Body of pancreas (tissue), 4 donors: ENCODE measurements at regions not wholly inside any gene's neighbourhood (a gene's known extent, or its start where the extent isn't known, plus 50 kb on each side); places are given as distances from the start of the nearest gene placed in this dataset.
"Not testable (repeated sequence)": the region's sequence is repeated elsewhere in the genome, so short reads cannot be mapped to it uniquely, and the experiment has no call there.

Experiments
- ATAC-seq: fragments of 150-250 bp; one replicate; pipeline ENCODE4 v1.9.1; 2016
- DNase-seq, 4 donors: peaks; one replicate each; pipeline ENCODE4 v3.0.0-alpha.2; 2019
- H3K27ac ChIP-seq, 4 donors: fragments of 200-600 bp; sonication (generic); 1 replicate in 3 of 4; 2 replicates in 1 of 4; pipeline versions ENCODE4 v1.5.1 to v1.6.1; 2016 to 2019; ENCODE audit warnings: mild to moderate bottlenecking in 1 of 4, mixed read lengths in 1 of 4, moderate library complexity in 1 of 4
- H3K27me3 ChIP-seq, 2 donors: fragments of 200-600 bp; sonication (generic); one replicate each; pipeline ENCODE4 v1.6.0; 2016; ENCODE audit warnings: mild to moderate bottlenecking in 1 of 2
- H3K36me3 ChIP-seq, 2 donors: fragments of 200-600 bp; sonication (generic); replicated peaks in 1 of 2; 2 replicates each; pipeline ENCODE4 v1.5.1; 2016; ENCODE audit warnings: low read depth in 2 of 2; ENCODE audit not compliant: insufficient read depth in 1 of 2
- H3K4me1 ChIP-seq: fragments of 200-600 bp; sonication (generic); one replicate; pipeline ENCODE4 v1.6.0; 2016
- H3K4me3 ChIP-seq, 2 donors: fragments of 200-600 bp; sonication (generic); 1 replicate in 1 of 2; 2 replicates in 1 of 2; pipeline ENCODE4 v1.5.1; 2016 to 2019
- H3K9me3 ChIP-seq, 3 donors: fragments of 200-600 bp; sonication (generic); 1 replicate in 2 of 3; 2 replicates in 1 of 3; pipeline ENCODE4 v1.5.1; 2016
- POLR2A ChIP-seq, 3 donors: fragments of 450-650 bp; IDR thresholded peaks; one replicate each; pipeline ENCODE4 v1.6.1; 2016; ENCODE audit warnings: antibody characterized with exemption in 3 of 3, mild to moderate bottlenecking in 2 of 3
- WGBS, 2 donors: methylation state at CpG; one replicate each; pipeline ENCODE4 v1.1.5; 2017; 5-methylcytosine and 5-hydroxymethylcytosine counted together
- intact Hi-C: fragments of 100-400 bp; cut with DNase I; formaldehyde crosslinking; loops from one replicate; pipeline ENCODE4 v1.15.1; 2023
- TF ChIP-seq, protein P1 (sequence below), 7 experiments: fragments of 450-650 bp in 4 of 7; fragments of 200-600 bp in 3 of 7; sonication (generic) in 3 of 7; IDR thresholded peaks; one replicate each; pipeline ENCODE4 v1.5.1; 2016 to 2019; ENCODE audit warnings: antibody characterized with exemption in 7 of 7

DNA sequence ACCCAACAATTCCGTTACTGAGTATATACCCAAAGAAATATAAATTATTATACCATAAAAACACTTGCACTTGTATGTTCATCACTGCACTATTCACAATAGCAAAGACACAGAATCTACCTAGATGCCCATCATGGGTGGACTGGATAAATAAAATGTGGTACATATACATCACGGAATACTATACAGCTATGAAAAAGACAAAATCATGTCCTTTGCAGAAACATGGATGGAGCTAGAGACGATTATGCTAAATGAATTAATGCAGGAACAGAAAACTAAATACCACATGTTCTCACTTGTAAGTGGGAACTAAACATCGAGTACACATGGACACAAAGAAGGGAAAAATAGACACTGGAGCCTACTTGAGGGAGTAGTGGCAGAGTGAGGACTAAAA lies 185.3 kb downstream of the PYDC2 start:
- Histone ChIP-seq H3K27me3 (no peaks in the 10 kb centered on the region), H3K27ac (no peak overlapping the region), H3K9me3 (no peaks in the 10 kb centered on the region), H3K4me3 (no peak overlapping the region), H3K4me1 (no peaks in the 10 kb centered on the region), H3K36me3 (no peaks in the 10 kb centered on the region)
- DNase-seq: no peak
- no peak for ATAC-seq
- intact Hi-C loops: no loop called here
- no peak for TF ChIP-seq POLR2A (IDR thresholded peaks at IDR 0.05)
- TF ChIP-seq, protein P1, sequence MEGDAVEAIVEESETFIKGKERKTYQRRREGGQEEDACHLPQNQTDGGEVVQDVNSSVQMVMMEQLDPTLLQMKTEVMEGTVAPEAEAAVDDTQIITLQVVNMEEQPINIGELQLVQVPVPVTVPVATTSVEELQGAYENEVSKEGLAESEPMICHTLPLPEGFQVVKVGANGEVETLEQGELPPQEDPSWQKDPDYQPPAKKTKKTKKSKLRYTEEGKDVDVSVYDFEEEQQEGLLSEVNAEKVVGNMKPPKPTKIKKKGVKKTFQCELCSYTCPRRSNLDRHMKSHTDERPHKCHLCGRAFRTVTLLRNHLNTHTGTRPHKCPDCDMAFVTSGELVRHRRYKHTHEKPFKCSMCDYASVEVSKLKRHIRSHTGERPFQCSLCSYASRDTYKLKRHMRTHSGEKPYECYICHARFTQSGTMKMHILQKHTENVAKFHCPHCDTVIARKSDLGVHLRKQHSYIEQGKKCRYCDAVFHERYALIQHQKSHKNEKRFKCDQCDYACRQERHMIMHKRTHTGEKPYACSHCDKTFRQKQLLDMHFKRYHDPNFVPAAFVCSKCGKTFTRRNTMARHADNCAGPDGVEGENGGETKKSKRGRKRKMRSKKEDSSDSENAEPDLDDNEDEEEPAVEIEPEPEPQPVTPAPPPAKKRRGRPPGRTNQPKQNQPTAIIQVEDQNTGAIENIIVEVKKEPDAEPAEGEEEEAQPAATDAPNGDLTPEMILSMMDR (IDR thresholded peaks at IDR 0.05): no peak
- 73 to 82% methylated on average over 4 of the region's 4 CpGs for WGBS, 2 donors

DNA sequence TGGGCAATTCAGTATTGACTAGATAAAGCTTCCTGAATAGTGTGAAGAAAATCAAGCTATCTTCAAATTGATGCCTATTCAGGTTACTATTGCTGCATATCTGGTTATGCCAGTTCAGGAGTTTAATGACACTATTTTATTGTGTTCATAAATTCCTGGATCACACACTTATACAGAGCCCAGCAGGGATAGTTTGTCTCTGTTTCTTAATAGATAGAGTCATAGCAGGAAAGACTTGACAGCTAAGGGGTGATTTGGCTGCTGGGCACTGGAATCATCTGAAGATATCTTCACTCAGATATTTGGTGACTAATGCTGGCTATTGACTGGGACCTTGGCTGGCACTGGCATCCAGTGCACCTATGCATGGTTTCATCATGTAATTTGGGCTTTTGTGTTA lies 187.8 kb downstream of the PYDC2 start:
- no peaks in the 10 kb centered on the region for H3K27me3 ChIP-seq
- H3K36me3 ChIP-seq: no peaks in the 10 kb centered on the region
- H3K4me3 ChIP-seq: no peak overlapping the region
- no peaks in the 10 kb centered on the region for H3K9me3 ChIP-seq
- no peak overlapping the region for H3K27ac ChIP-seq
- TF ChIP-seq, protein P1 (IDR thresholded peaks at IDR 0.05): no peak
- no peak for TF ChIP-seq POLR2A (IDR thresholded peaks at IDR 0.05)
- DNase-seq: no peak
- no peaks in the 10 kb centered on the region for H3K4me1 ChIP-seq
- ATAC-seq: no peak
- intact Hi-C loops: no loop called here

DNA sequence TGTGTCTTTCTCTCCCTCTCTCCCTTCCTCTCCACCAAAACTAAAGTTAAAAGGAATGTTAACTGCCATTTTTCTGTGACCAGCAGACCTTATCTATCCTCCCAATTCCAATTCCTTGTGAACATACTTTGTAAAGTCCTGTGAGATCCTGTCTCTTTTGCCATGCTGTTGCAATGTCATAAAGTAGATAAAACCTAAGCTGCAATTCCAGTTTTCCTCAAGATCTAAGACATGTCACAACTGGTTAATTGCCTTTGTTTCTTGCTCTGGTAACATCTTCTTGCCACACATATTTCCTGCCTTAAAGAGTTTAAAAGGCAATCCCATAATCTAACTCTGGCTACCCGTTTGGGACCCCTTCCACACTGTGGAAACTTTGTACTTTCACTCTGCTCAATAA lies 188.7 kb downstream of the PYDC2 start:
- DNase-seq (no peak), ATAC-seq (no peak)
- no peaks in the 10 kb centered on the region for H3K36me3 ChIP-seq
- no peaks in the 10 kb centered on the region for H3K4me1 ChIP-seq
- no peaks in the 10 kb centered on the region for H3K27me3 ChIP-seq
- no peaks in the 10 kb centered on the region for H3K9me3 ChIP-seq
- no peak overlapping the region for H3K27ac ChIP-seq
- no peak overlapping the region for H3K4me3 ChIP-seq
- WGBS, 2 donors: 21 to 41% methylated on average over 1 of the region's 1 CpG
- TF ChIP-seq, protein P1 (IDR thresholded peaks at IDR 0.05): no peak
- TF ChIP-seq POLR2A (IDR thresholded peaks at IDR 0.05): no peak
- intact Hi-C loops: no loop called here

DNA sequence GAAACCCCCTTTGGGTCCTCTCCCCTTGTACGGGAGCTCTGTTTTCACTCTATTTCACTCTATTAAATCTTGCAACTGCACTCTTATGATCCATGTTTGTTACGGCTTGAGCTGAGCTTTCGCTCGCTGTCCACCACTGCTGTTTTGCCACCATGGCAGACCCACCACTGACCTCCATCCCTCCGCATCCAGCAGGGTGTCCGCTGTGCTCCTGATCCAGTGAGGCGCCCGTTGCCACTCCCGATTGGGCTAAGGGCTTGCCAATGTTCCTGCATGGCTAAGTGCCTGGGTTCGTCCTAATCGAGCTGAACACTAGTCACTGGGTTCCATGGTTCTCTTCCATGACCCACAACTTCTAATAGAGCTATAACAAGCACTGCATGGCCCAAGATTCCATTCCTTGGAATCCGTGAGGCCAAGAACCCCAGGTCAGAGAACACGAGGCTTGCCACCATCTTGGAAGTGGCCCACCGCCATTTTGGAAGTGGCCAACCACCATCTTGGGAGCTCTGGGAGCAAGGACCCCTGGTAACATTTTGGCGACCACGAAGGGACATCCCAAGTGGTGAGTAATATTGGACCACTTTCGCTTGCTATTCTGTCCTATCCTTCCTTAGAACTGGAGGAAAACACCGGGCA lies 197.9 kb downstream of the PYDC2 start:
- H3K4me1 ChIP-seq, H3K4me3 ChIP-seq, H3K27ac ChIP-seq, H3K9me3 ChIP-seq, H3K36me3 ChIP-seq, intact Hi-C loops, H3K27me3 ChIP-seq, ATAC-seq, DNase-seq: not testable (repeated sequence)
- 61 to 78% methylated on average over 17 of the region's 18 CpGs for WGBS, 2 donors

DNA sequence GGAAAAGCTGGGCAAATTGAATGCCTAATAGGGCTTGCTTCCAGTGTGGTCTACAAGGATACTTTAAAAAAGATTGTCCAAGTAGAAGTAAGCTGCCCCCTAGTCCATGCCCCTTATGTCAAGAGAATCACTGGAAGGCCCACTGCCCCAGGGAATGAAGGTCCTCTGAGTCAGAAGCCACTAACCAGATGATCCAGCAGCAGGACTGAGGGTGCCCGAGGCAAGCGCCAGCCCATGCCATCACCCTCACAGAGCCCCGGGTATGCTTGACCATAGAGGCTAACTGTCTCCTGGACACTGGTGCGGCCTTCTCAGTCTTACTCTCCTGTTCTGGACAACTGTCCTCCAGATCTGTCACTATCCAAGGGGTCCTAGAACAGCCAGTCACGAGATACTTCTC lies 201.2 kb downstream of the PYDC2 start:
- H3K36me3 ChIP-seq, H3K4me3 ChIP-seq, H3K27ac ChIP-seq, H3K9me3 ChIP-seq, intact Hi-C loops, ATAC-seq, DNase-seq, H3K27me3 ChIP-seq, H3K4me1 ChIP-seq: not testable (repeated sequence)
- 70 to 72% methylated on average over 5 of the region's 5 CpGs for WGBS, 2 donors

DNA sequence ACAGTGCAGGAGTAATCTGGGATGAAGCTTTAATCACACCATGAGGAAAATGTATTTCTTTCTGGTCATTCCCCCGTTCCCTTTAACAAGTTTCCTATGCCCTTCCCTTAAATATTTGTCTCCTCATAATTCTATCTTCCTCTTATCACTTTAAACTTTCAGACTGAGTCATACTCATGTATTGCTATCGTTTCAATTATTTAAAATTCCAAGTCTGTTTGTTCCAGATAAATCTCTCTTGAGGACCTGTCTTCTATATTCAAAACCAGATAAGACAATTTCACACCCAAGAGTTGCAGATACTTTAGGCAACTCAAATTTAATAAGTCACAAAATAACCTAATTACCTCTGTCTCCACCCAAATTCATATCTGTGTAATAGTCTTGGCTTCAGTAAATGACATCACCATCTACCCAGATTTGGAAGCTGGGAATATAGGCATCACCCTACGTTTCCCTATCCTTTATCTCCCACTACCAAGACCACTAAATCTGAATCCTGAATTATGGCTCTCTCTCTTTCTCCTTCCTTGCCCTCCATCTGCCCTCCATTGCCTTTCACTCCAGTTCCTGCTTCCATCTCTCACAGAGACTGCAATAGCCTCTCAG lies 220.1 kb downstream of the PYDC2 start:
- no peak for DNase-seq
- intact Hi-C loops: no loop called here
- TF ChIP-seq POLR2A (IDR thresholded peaks at IDR 0.05): no peak
- TF ChIP-seq, protein P1 (IDR thresholded peaks at IDR 0.05): no peak
- H3K27me3 ChIP-seq: no peaks in the 10 kb centered on the region
- no peaks in the 10 kb centered on the region for H3K36me3 ChIP-seq
- H3K4me1 ChIP-seq: no peaks in the 10 kb centered on the region
- H3K27ac ChIP-seq: no peak overlapping the region
- no peaks in the 10 kb centered on the region for H3K9me3 ChIP-seq
- 27 to 32% methylated on average over 3 of the region's 3 CpGs for WGBS, 2 donors
- no peak overlapping the region for H3K4me3 ChIP-seq
- ATAC-seq: no peak
